Calu3 (cell line): ENCODE measurements at regions not wholly inside any gene's neighbourhood (a gene's known extent, or its start where the extent isn't known, plus 50 kb on each side); places are given as distances from the start of the nearest gene placed in this dataset.

Experiments
- BruUV-seq: library from RNA; stranded (reverse); fragments of 400-500 nt; replicated peaks from 2 replicates; lab custom pipeline; 2021; lab: Mats Ljungman, UMichigan
- CTCF ChIA-PET: fragments of 300-600 bp; sonication (Branson Sonifier 250); formaldehyde crosslinking; loops from one replicate; lab custom pipeline; 2022; ENCODE audit warnings: antibody characterized with exemption; lab: Charles Lee
- DNase-seq: peaks from one replicate; pipeline ENCODE4 v3.0.0; 2022
- H3K27ac Mint-ChIP-seq: one replicate; pipeline ENCODE4 v1.8.0; 2022; ENCODE audit warnings: mixed read lengths; ENCODE audit not compliant: unreplicated experiment
- H3K27me3 Mint-ChIP-seq: one replicate; pipeline ENCODE4 v1.8.0; 2022; ENCODE audit warnings: mixed read lengths; ENCODE audit not compliant: unreplicated experiment
- H3K36me3 Mint-ChIP-seq: one replicate; pipeline ENCODE4 v1.8.0; 2022; ENCODE audit warnings: mild to moderate bottlenecking, moderate library complexity, mixed read lengths; ENCODE audit not compliant: insufficient read depth, unreplicated experiment
- H3K4me1 Mint-ChIP-seq: one replicate; pipeline ENCODE4 v1.8.0; 2022; ENCODE audit warnings: mild to moderate bottlenecking, low read depth, mixed read lengths; ENCODE audit not compliant: unreplicated experiment
- H3K4me3 Mint-ChIP-seq: one replicate; pipeline ENCODE4 v1.8.0; 2022; ENCODE audit warnings: mild to moderate bottlenecking, low read depth, moderate library complexity, mixed read lengths; ENCODE audit not compliant: unreplicated experiment
- H3K9me3 Mint-ChIP-seq: one replicate; pipeline ENCODE4 v1.8.0; 2022; ENCODE audit warnings: low read depth, mixed read lengths; ENCODE audit not compliant: unreplicated experiment
- intact Hi-C: fragments of 100-400 bp; cut with micrococcal nuclease; formaldehyde crosslinking; loops from one replicate; pipeline ENCODE4 v1.10.0; 2022; ENCODE audit not compliant: unreplicated experiment
- TF ChIP-seq, protein P1 (sequence below): fragments of 200-600 bp; IDR thresholded peaks from one replicate; pipeline ENCODE4 v1.8.0; 2022; ENCODE audit warnings: antibody characterized with exemption; ENCODE audit not compliant: unreplicated experiment

DNA sequence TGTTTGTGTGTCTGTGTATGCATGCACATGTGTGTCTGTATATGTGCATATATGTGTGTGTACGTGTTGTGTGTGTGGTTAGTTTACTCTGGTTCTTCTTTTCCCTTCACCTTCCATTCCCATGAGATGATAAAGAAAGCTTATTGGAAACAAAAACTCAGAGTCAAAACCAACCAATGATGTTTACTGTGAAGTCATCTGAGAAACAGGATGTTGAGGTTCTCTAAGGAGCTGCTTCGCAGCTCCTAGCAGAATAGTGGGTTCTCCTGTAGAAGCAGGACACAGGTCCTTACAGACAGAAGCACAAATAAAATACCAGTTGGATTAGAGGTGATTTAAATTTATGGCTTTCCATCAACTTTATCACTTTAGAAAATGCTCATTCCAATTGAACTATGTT is 256.1 kb upstream of the PLET1 start:
- Mint-ChIP-seq H3K4me3 (no peak overlapping the region), H3K36me3 (no peaks in the 10 kb centered on the region), H3K9me3 (no peaks in the 10 kb centered on the region), H3K27me3 (peaks cover 23% of the 10 kb centered on the region), H3K4me1 (no peaks in the 10 kb centered on the region), H3K27ac (no peak overlapping the region)
- intact Hi-C loops: no loop called here
- CTCF ChIA-PET: no interaction called here
- DNase-seq: no peak
- no TSS peak for BruUV-seq
- TF ChIP-seq, protein P1, sequence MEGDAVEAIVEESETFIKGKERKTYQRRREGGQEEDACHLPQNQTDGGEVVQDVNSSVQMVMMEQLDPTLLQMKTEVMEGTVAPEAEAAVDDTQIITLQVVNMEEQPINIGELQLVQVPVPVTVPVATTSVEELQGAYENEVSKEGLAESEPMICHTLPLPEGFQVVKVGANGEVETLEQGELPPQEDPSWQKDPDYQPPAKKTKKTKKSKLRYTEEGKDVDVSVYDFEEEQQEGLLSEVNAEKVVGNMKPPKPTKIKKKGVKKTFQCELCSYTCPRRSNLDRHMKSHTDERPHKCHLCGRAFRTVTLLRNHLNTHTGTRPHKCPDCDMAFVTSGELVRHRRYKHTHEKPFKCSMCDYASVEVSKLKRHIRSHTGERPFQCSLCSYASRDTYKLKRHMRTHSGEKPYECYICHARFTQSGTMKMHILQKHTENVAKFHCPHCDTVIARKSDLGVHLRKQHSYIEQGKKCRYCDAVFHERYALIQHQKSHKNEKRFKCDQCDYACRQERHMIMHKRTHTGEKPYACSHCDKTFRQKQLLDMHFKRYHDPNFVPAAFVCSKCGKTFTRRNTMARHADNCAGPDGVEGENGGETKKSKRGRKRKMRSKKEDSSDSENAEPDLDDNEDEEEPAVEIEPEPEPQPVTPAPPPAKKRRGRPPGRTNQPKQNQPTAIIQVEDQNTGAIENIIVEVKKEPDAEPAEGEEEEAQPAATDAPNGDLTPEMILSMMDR: no peak

DNA sequence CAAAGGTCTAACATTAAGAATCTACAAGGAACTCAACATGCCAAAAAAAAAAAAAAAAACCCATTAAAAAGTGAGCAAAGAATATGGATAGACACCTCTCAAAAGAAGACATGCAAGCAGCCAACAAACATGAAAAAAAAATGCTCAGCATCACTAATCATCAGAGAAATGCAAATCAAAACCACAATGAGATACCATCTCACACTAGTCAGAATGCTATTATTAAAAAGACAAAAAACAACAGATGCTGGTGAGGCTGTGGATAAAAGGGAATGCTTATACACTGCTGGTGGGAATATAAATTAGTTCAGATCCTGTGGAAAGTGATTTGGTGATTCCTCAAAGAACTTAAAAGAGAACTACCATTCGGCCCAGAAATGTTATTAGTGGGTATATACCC is 257.7 kb upstream of the PLET1 start:
- no peak for DNase-seq
- H3K27ac Mint-ChIP-seq: no peak overlapping the region
- H3K4me1 Mint-ChIP-seq: no peaks in the 10 kb centered on the region
- CTCF ChIA-PET: no interaction called here
- no peaks in the 10 kb centered on the region for H3K36me3 Mint-ChIP-seq
- peaks cover 20% of the 10 kb centered on the region for H3K27me3 Mint-ChIP-seq
- no peak overlapping the region for H3K4me3 Mint-ChIP-seq
- TF ChIP-seq, protein P1: no peak
- H3K9me3 Mint-ChIP-seq: no peaks in the 10 kb centered on the region
- BruUV-seq: no TSS peak
- intact Hi-C loops: no loop called here

DNA sequence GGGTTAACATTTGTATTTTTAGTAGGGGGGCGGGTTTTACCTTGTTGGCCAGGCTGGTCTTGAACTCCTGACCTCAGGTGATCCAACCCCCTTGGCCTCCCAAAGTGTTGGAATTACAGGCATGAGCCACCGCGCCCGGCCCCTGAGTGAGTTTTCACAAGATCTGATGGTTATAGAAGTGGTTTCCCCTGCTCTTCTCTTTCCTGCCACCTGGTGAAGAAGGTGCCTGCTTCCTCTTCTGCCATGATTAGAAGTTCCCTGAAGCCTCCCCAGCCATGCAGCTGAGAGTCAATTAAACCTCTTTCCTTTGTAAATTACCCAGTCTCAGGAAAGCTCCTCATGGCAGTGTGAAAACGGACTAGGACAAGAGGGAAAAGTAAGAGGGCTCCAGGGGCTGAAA is 259.1 kb upstream of the PLET1 start:
- DNase-seq: no peak
- Mint-ChIP-seq H3K36me3 (no peaks in the 10 kb centered on the region), H3K27ac (no peak overlapping the region), H3K4me3 (no peak overlapping the region), H3K9me3 (no peaks in the 10 kb centered on the region), H3K27me3 (peaks cover 30% of the 10 kb centered on the region), H3K4me1 (no peaks in the 10 kb centered on the region)
- TF ChIP-seq, protein P1: no peak
- intact Hi-C loops: no loop called here
- CTCF ChIA-PET: no interaction called here
- no TSS peak for BruUV-seq

DNA sequence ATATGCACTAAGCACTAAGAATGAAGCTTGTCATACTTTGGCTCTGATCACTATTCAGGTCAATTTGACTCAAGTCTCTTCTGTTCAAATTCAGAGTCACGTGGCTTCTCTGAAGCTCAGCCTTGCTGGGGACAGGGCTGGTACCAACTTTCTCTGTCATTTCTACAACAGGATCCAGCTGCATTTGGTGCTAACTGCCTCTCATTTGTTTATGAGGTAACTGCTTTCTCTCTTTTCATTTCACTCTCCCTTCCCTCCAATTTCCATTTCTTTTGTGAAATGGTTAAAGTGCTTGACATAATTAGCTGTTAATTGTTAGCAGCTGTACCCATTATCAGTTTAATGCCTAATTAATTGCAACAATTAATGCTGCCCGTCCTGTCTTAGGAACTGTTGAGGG is 259.7 kb upstream of the PLET1 start:
- H3K27ac Mint-ChIP-seq: no peak overlapping the region
- TF ChIP-seq, protein P1: no peak
- no peak for DNase-seq
- no peak overlapping the region for H3K4me3 Mint-ChIP-seq
- no peaks in the 10 kb centered on the region for H3K36me3 Mint-ChIP-seq
- H3K27me3 Mint-ChIP-seq: peaks cover 32% of the 10 kb centered on the region
- intact Hi-C loops: no loop called here
- H3K4me1 Mint-ChIP-seq: no peaks in the 10 kb centered on the region
- CTCF ChIA-PET: no interaction called here
- no peaks in the 10 kb centered on the region for H3K9me3 Mint-ChIP-seq
- no TSS peak for BruUV-seq
